DND-41 (cell line): ENCODE measurements at regions not wholly inside any gene's neighbourhood (a gene's known extent, or its start where the extent isn't known, plus 50 kb on each side); places are given as distances from the start of the nearest gene placed in this dataset.

ENCODE experiments used
- EZH2 ChIP-seq: IDR thresholded peaks from 3 replicates; pipeline ENCODE4 v1.6.1; 2012; ENCODE audit warnings: borderline replicate concordance, low read depth, mild to moderate bottlenecking, moderate library complexity, low read length, inconsistent platforms; ENCODE audit not compliant: severe bottlenecking
- TF ChIP-seq, protein P1 (sequence below): IDR thresholded peaks from 2 replicates; pipeline ENCODE4 v1.5.1; 2012; ENCODE audit warnings: borderline replicate concordance, low read length, moderate library complexity, mild to moderate bottlenecking; ENCODE audit not compliant: poor library complexity, severe bottlenecking; ENCODE audit errors: extremely low read depth

DNA sequence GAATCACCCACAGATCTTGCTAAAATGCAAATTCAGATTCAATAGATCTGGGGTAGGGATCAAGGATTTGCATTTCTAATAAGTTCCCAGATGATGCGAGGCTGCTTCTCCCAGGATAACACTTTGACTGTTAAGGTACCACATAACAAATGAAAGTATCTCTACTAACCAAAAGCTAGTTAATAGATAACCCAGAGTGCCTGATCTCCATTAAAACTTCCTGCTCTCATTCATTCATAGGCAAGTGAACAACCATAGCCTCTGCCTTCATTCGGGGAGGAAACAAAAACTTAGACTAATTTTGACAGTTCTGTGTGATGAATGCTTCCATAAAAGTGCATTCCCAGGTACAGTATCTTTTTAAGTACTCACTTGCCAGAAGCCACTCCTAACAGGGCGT lies 265.6 kb upstream of the BTBD3 start:
- TF ChIP-seq, protein P1, sequence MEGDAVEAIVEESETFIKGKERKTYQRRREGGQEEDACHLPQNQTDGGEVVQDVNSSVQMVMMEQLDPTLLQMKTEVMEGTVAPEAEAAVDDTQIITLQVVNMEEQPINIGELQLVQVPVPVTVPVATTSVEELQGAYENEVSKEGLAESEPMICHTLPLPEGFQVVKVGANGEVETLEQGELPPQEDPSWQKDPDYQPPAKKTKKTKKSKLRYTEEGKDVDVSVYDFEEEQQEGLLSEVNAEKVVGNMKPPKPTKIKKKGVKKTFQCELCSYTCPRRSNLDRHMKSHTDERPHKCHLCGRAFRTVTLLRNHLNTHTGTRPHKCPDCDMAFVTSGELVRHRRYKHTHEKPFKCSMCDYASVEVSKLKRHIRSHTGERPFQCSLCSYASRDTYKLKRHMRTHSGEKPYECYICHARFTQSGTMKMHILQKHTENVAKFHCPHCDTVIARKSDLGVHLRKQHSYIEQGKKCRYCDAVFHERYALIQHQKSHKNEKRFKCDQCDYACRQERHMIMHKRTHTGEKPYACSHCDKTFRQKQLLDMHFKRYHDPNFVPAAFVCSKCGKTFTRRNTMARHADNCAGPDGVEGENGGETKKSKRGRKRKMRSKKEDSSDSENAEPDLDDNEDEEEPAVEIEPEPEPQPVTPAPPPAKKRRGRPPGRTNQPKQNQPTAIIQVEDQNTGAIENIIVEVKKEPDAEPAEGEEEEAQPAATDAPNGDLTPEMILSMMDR = no peak
- no peak for TF ChIP-seq EZH2
